Immature natural killer cell (primary cell): ENCODE measurements at regions not wholly inside any gene's neighbourhood (a gene's known extent, or its start where the extent isn't known, plus 50 kb on each side); places are given as distances from the start of the nearest gene placed in this dataset.

Experiments
- DNase-seq, 3 donors: peaks; one replicate each; pipeline ENCODE4 v3.0.0; 2022; ENCODE audit warnings: mixed read lengths in 1 of 3
- H3K27ac Mint-ChIP-seq, 6 donors: one replicate each; pipeline ENCODE4 v1.8.0; 2020; ENCODE audit warnings: mixed read lengths in 6 of 6, mild to moderate bottlenecking in 5 of 6, inconsistent platforms in 4 of 6, moderate library complexity in 3 of 6
- H3K27me3 Mint-ChIP-seq, 3 donors: one replicate each; pipeline ENCODE4 v1.8.0; 2020 to 2021; ENCODE audit warnings: low read depth in 3 of 3, mild to moderate bottlenecking in 3 of 3, mixed read lengths in 3 of 3, moderate library complexity in 3 of 3, inconsistent platforms in 1 of 3
- H3K36me3 Mint-ChIP-seq, 3 donors: one replicate each; pipeline ENCODE4 v1.8.0; 2020; ENCODE audit warnings: mixed read lengths in 3 of 3, inconsistent platforms in 2 of 3, mild to moderate bottlenecking in 2 of 3
- H3K4me1 Mint-ChIP-seq, 2 donors: one replicate each; pipeline ENCODE4 v1.8.0; 2020; ENCODE audit warnings: inconsistent platforms in 2 of 2, mild to moderate bottlenecking in 2 of 2, mixed read lengths in 2 of 2, moderate library complexity in 1 of 2
- H3K4me3 Mint-ChIP-seq, 5 donors: one replicate each; pipeline ENCODE4 v1.8.0; 2020; ENCODE audit warnings: mild to moderate bottlenecking in 5 of 5, mixed read lengths in 5 of 5, inconsistent platforms in 3 of 5, moderate library complexity in 3 of 5
- H3K9me3 Mint-ChIP-seq, 6 donors: one replicate each; pipeline ENCODE4 v1.8.0; 2020; ENCODE audit warnings: mild to moderate bottlenecking in 6 of 6, mixed read lengths in 6 of 6, inconsistent platforms in 4 of 6, moderate library complexity in 3 of 6

- H3K9me3 Mint-ChIP-seq: peaks cover 0 to 7% (median 2%) of the 10 kb centered on the region in 6 donors
- peak overlapping the region; percentile 65 to 78 (median 67) for H3K4me3 Mint-ChIP-seq
- H3K27ac Mint-ChIP-seq: peak overlapping the region in 5 of 6 donors; percentile 10 to 87 (median 63)
- DNase-seq: peak; percentile 59 to 73 (median 67)
- peaks cover 0 to 2% (median 2%) of the 10 kb centered on the region in 3 donors for H3K27me3 Mint-ChIP-seq
- H3K36me3 Mint-ChIP-seq: peaks cover 0 to 26% (median 5%) of the 10 kb centered on the region in 3 donors
- H3K4me1 Mint-ChIP-seq: peaks cover 25 to 27% of the 10 kb centered on the region in 2 donors
Observed at GRCh38 chr9:7879551-7880245, 80.1 kb upstream of the DMAC1 start.

DNA sequence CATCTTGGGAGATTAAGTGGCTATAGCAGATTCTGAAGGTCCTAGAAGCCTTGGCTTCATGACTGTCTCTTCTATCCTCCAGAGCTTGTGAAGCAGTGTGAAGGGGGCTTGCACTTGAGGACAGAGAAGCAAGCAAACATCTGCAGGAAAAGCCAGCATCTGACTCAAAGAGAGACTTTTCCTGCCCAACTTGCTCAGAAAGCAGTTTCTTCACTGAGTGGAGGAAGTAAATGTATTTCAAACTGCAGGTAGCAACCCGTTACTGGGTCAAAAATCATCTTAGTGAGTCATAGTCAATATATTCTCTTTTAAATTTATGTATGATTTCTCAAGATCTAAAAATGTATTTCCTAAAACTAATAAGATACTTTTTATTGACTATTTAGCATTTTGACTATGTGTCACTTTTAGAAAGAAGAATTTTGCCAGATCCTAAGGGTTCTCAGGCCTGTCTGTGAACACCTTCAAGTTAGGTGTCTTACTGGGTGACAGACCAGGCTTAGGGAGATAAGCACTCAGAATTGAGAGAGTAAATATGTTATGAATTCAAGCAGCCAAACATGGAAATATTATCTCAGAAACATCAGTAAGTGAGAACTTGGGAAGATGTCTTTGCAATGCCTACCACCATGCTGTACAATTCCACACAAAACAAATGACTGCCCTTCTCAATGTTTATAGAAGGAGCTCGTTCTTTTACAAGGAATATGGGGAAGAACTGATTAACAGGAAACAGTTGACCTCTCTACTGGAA is 72.6 kb upstream of the DMAC1 start:
- Mint-ChIP-seq H3K36me3 (peaks cover 0 to 9% (median 0%) of the 10 kb centered on the region in 3 donors), H3K4me3 (no peak overlapping the region), H3K4me1 (no peaks in the 10 kb centered on the region), H3K9me3 (peaks cover 0 to 3% (median under 1%) of the 10 kb centered on the region in 6 donors), H3K27me3 (no peaks in the 10 kb centered on the region), H3K27ac (no peak overlapping the region)
- DNase-seq: no peak

GRCh38 chr9:7869340-7869739 is 69.8 kb upstream of the DMAC1 start:
- Mint-ChIP-seq H3K36me3 (no peaks in the 10 kb centered on the region), H3K4me3 (no peak overlapping the region), H3K9me3 (peaks cover 0 to 3% (median 0%) of the 10 kb centered on the region in 6 donors), H3K27ac (no peak overlapping the region), H3K27me3 (peaks cover 0 to 2% (median 0%) of the 10 kb centered on the region in 3 donors), H3K4me1 (no peaks in the 10 kb centered on the region)
- DNase-seq: no peak

DNA sequence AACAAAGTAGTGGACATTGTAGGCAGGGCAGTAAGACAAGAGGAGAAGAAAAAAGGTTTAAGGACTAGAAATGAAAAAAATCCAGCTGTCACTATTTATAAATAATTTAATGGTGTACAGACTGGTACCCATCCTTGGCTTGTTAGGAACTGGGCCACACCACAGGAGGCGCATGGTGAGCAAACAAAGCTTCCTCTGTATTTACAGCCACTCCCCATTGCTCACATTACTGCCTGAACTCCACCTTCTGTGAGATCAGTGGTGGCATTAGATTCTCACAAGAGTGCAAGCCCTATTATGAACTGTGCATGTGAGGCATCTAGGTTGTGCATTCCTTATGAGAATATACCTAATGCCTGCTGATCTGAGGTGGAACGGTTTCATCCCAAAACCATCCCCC is 62.6 kb upstream of the DMAC1 start:
- DNase-seq: no peak
- Mint-ChIP-seq H3K27ac (no peak overlapping the region), H3K4me1 (no peaks in the 10 kb centered on the region), H3K4me3 (no peak overlapping the region), H3K36me3 (peaks cover 0 to 4% (median 4%) of the 10 kb centered on the region in 3 donors), H3K27me3 (peaks cover 0 to 5% (median 2%) of the 10 kb centered on the region in 3 donors), H3K9me3 (no peaks in the 10 kb centered on the region)

DNA sequence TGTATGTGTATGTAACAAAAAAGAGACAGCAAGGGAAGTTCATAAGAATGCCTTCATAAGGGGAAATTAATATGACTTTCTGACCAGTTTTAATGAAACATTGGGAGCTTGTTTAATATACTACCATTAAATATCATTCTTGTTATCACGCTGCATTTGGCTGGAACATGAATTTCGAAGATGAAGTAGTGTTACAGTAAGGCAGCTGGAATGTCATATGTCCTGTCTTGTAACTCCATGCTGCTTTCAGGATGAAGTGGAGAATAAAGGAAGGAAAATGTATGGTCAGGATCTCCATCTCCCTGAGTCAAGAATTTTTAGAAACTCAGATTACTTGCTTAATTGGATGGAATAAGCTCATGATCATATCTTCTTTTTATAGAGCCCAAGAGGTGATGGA is 61.5 kb upstream of the DMAC1 start:
- H3K27ac Mint-ChIP-seq: no peak overlapping the region
- no peak for DNase-seq
- H3K4me3 Mint-ChIP-seq: no peak overlapping the region
- peaks cover 0 to 5% (median 2%) of the 10 kb centered on the region in 3 donors for H3K27me3 Mint-ChIP-seq
- H3K36me3 Mint-ChIP-seq: peaks cover 0 to 4% (median 4%) of the 10 kb centered on the region in 3 donors
- H3K9me3 Mint-ChIP-seq: no peaks in the 10 kb centered on the region
- no peaks in the 10 kb centered on the region for H3K4me1 Mint-ChIP-seq

- Mint-ChIP-seq H3K9me3 (no peaks in the 10 kb centered on the region), H3K27me3 (peaks cover 0 to 5% (median 2%) of the 10 kb centered on the region in 3 donors), H3K27ac (no peak overlapping the region), H3K36me3 (peaks cover 0 to 4% (median 4%) of the 10 kb centered on the region in 3 donors), H3K4me1 (no peaks in the 10 kb centered on the region), H3K4me3 (no peak overlapping the region)
- no peak for DNase-seq
Observed at GRCh38 chr9:7860335-7860709, 60.7 kb upstream of the DMAC1 start.

DNA sequence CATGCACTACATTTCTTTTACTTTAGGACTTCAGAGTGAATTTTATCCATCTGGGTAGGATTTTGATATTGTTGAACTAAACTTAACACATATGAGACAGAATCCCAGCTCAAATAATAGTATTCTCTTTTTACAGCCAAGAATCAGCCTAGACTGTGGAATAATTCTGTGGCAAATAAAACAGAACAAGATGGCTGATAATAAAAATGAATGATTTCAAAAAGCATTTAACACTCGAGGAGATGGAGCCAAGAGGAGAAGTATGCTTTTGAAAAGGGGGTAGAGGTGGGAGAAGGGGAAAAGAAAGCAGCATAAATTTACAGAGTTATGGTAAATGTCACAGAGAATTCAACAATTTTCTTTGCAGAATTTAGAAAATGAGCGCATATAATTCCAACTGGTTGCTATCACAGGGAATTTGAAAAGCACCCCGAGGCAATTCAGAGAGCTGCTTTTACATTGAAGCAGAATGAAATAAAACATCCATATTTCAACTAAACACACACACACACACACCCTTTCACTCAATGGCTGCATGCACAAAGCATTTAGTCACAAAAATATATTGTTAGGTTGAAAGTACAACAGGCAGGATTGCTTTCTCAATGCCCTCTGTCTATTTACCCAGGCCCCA is 60.2 kb upstream of the DMAC1 start:
- Mint-ChIP-seq H3K27me3 (peaks cover 0 to 5% (median 2%) of the 10 kb centered on the region in 3 donors), H3K4me3 (no peak overlapping the region), H3K27ac (no peak overlapping the region), H3K9me3 (no peaks in the 10 kb centered on the region), H3K36me3 (peaks cover 0 to 4% (median 4%) of the 10 kb centered on the region in 3 donors), H3K4me1 (no peaks in the 10 kb centered on the region)
- DNase-seq: no peak

DNA sequence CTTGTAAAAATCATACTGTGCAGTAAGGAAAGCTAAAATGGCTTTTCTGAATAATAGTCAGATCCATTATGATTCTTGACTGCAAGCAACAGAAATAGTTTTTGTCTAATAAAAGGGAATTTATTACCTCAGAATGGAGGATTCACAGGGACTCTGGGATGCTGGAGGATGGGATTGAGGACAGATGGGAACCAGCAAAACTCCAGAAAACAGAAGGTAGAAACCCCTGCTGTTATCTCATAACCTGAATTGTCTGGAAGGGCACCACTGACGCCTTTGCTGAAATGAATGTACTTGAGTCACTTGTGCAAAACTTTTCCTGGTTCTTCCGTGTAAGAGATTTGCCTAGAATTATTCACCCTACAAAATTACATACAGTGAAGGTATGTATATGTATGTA is 58.6 kb upstream of the DMAC1 start:
- peaks cover 0 to 2% (median 0%) of the 10 kb centered on the region in 3 donors for H3K27me3 Mint-ChIP-seq
- no peak overlapping the region for H3K27ac Mint-ChIP-seq
- H3K9me3 Mint-ChIP-seq: no peaks in the 10 kb centered on the region
- H3K36me3 Mint-ChIP-seq: peaks cover 0 to 4% (median 4%) of the 10 kb centered on the region in 3 donors
- H3K4me1 Mint-ChIP-seq: no peaks in the 10 kb centered on the region
- H3K4me3 Mint-ChIP-seq: no peak overlapping the region
- no peak for DNase-seq

DNA sequence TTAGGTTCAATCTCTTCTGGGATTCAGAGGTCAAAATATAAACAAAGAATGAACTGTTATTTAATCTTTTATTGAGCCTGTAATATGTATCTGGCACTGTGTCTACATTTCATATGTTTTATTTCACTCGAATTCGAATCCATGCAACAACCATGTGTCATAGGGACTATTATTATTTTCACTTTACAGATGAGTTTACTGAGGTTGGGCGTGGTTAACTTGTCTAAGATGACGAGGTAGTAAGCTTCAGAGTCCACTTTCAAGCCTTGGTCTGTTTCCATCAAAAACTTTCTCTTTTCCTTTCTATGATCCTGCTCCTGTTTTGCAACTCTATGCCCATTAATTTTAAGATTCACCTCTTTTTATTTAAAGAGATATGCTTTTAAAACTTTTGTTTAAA is 55.2 kb upstream of the DMAC1 start:
- Mint-ChIP-seq H3K36me3 (peaks cover 0 to 4% (median 4%) of the 10 kb centered on the region in 3 donors), H3K9me3 (no peaks in the 10 kb centered on the region), H3K27me3 (peaks cover 0 to 2% (median 0%) of the 10 kb centered on the region in 3 donors), H3K4me3 (no peak overlapping the region), H3K27ac (no peak overlapping the region), H3K4me1 (no peaks in the 10 kb centered on the region)
- no peak for DNase-seq
